Ovary (tissue), 3 donors: ENCODE measurements at regions not wholly inside any gene's neighbourhood (a gene's known extent, or its start where the extent isn't known, plus 50 kb on each side); places are given as distances from the start of the nearest gene placed in this dataset.
"Not testable (repeated sequence)": the region's sequence is repeated elsewhere in the genome, so short reads cannot be mapped to it uniquely, and the experiment has no call there.

Source experiments
- CTCF ChIP-seq, 3 donors: fragments of 450-650 bp in 2 of 3; fragments of 200-600 bp in 1 of 3; IDR thresholded peaks; one replicate each; pipeline versions ENCODE4 v1.5.1 to v1.8.0; 2016 to 2022; ENCODE audit warnings: antibody characterized with exemption in 3 of 3, mild to moderate bottlenecking in 1 of 3
- EP300 ChIP-seq: sonication (generic); formaldehyde crosslinking; IDR thresholded peaks from one replicate; pipeline ENCODE4 v1.6.1; 2017; ENCODE audit warnings: antibody characterized with exemption
- POLR2A ChIP-seq: fragments of 450-650 bp; IDR thresholded peaks from one replicate; pipeline ENCODE4 v1.6.1; 2017; ENCODE audit warnings: antibody characterized with exemption, mild to moderate bottlenecking, moderate library complexity
- donor health status: DM: no; HTN: no; CAD: no.

- TF ChIP-seq CTCF (IDR thresholded peaks at IDR 0.05); EP300; POLR2A: not testable (repeated sequence)
Measured at GRCh38 chr16:65805704-65806103, 560.8 kb upstream of the CDH5 start.
